Right lobe of liver (tissue), 6 donors: ENCODE measurements at regions not wholly inside any gene's neighbourhood (a gene's known extent, or its start where the extent isn't known, plus 50 kb on each side); places are given as distances from the start of the nearest gene placed in this dataset.
"Not testable (repeated sequence)": the region's sequence is repeated elsewhere in the genome, so short reads cannot be mapped to it uniquely, and the experiment has no call there.

Experiments used
- ATAC-seq, 4 donors: fragments of 200-7000 bp; cut with Tn5 transposase; one replicate each; pipeline ENCODE4 v1.9.1; 2020; ENCODE audit warnings: mild to moderate bottlenecking in 4 of 4, moderate library complexity in 4 of 4
- DNase-seq, 3 donors: peaks; one replicate each; pipeline ENCODE4 v3.0.0-alpha.2; 2020
- H3K27ac ChIP-seq, 3 donors: fragments of 200-600 bp; one replicate each; pipeline ENCODE4 v1.8.0; 2022
- H3K27me3 ChIP-seq, 2 donors: fragments of 200-600 bp; one replicate each; pipeline ENCODE4 v1.8.0; 2022
- H3K36me3 ChIP-seq, 4 donors: fragments of 200-600 bp; sonication (generic) in 1 of 4; one replicate each; pipeline versions ENCODE4 v1.5.1 to v1.8.0; 2017 to 2022; ENCODE audit warnings: control low read depth in 1 of 4
- H3K4me1 ChIP-seq, 4 donors: fragments of 200-600 bp; sonication (generic) in 1 of 4; one replicate each; pipeline versions ENCODE4 v1.5.1 to v1.8.0; 2017 to 2022; ENCODE audit warnings: control low read depth in 1 of 4
- H3K4me3 ChIP-seq, 3 donors: fragments of 200-600 bp; one replicate each; pipeline ENCODE4 v1.8.0; 2022
- H3K9me3 ChIP-seq, 4 donors: fragments of 200-600 bp; sonication (generic) in 1 of 4; one replicate each; pipeline versions ENCODE4 v1.5.1 to v1.8.0; 2017 to 2022; ENCODE audit warnings: control low read depth in 1 of 4
- CTCF ChIP-seq, 4 donors: fragments of 200-600 bp in 3 of 4; fragments of 450-650 bp in 1 of 4; IDR thresholded peaks; one replicate each; pipeline versions ENCODE4 v1.5.1 to v1.8.0; 2016 to 2022; ENCODE audit warnings: antibody characterized with exemption in 4 of 4, mild to moderate bottlenecking in 2 of 4
- POLR2A ChIP-seq: fragments of 450-650 bp; IDR thresholded peaks from one replicate; pipeline ENCODE4 v1.6.1; 2017; ENCODE audit warnings: antibody characterized with exemption, mild to moderate bottlenecking
- WGBS: methylation state at CpG from one replicate; pipeline ENCODE4 v1.1.6; 2018; ENCODE audit warnings: low coverage, low lambda C conversion rate; ENCODE audit not compliant: insufficient coverage; ENCODE audit errors: missing lambda C conversion rate; 5-methylcytosine and 5-hydroxymethylcytosine counted together
- intact Hi-C, 2 donors: fragments of 100-400 bp; cut with DNase I; formaldehyde crosslinking; loops; one replicate each; pipeline versions ENCODE4 v1.11.2 to v1.14.1; 2022
- donor health status: DM: no; HTN: yes; CAD: no.
- donor health status: DM: no; HTN: no; CAD: no.
- donor health status: DM: no; HTN: no; CAD: no.
- donor health status: DM: no; HTN: yes; CAD: no.
- donor health status: DM: no; HTN: yes; CAD: no.

- Histone ChIP-seq H3K4me1 (no peaks in the 10 kb centered on the region), H3K27me3 (no peaks in the 10 kb centered on the region), H3K36me3 (no peaks in the 10 kb centered on the region), H3K27ac (no peak overlapping the region), H3K4me3 (no peak overlapping the region), H3K9me3 (no peaks in the 10 kb centered on the region)
- no peak for ATAC-seq
- DNase-seq = no peak
- 71% methylated on average over 9 of the region's 10 CpGs for WGBS
- TF ChIP-seq CTCF (IDR thresholded peaks at IDR 0.05) (no peak), POLR2A (no peak)
- intact Hi-C loops = loop anchor here (5.0 kb wide), 2 partner anchors 184 to 189 kb away; no protein-coding TSS in a partner anchor
Observed at GRCh38 chr17:45643591-45643990, 140.5 kb upstream of the CRHR1 start.

- intact Hi-C loops = loop anchor here (5.0 kb wide), 2 partner anchors 183 to 188 kb away; no protein-coding TSS in a partner anchor
- H3K4me3 ChIP-seq, ATAC-seq, H3K9me3 ChIP-seq, DNase-seq, H3K27ac ChIP-seq, H3K36me3 ChIP-seq, H3K27me3 ChIP-seq, H3K4me1 ChIP-seq: not testable (repeated sequence)
- WGBS = 73% methylated on average over 1 of the region's 1 CpG
Observed at GRCh38 chr17:45644637-45645036, 139.5 kb upstream of the CRHR1 start.

GRCh38 chr17:45645330-45645729 is 138.8 kb upstream of the CRHR1 start:
- Histone ChIP-seq H3K9me3 (no peaks in the 10 kb centered on the region), H3K4me1 (no peaks in the 10 kb centered on the region), H3K36me3 (no peaks in the 10 kb centered on the region), H3K4me3 (no peak overlapping the region), H3K27ac (no peak overlapping the region), H3K27me3 (no peaks in the 10 kb centered on the region)
- WGBS = 58% methylated on average over 3 of the region's 3 CpGs
- intact Hi-C loops = no loop called here
- no peak for TF ChIP-seq POLR2A
- TF ChIP-seq CTCF (IDR thresholded peaks at IDR 0.05) = no peak
- no peak for ATAC-seq
- DNase-seq = no peak

- no peak for TF ChIP-seq POLR2A
- TF ChIP-seq CTCF (IDR thresholded peaks at IDR 0.05) = no peak
- H3K27me3 ChIP-seq = no peaks in the 10 kb centered on the region
- no peaks in the 10 kb centered on the region for H3K36me3 ChIP-seq
- ATAC-seq (no peak), DNase-seq (no peak)
- H3K9me3 ChIP-seq = no peaks in the 10 kb centered on the region
- WGBS = 20% methylated on average over 11 of the region's 12 CpGs
- intact Hi-C loops = no loop called here
- H3K4me1 ChIP-seq = no peaks in the 10 kb centered on the region
- H3K4me3 ChIP-seq = no peak overlapping the region
- no peak overlapping the region for H3K27ac ChIP-seq
Observed at GRCh38 chr17:45646288-45646988, 137.7 kb upstream of the CRHR1 start.

- H3K27ac ChIP-seq = no peak overlapping the region
- no peaks in the 10 kb centered on the region for H3K4me1 ChIP-seq
- ATAC-seq (no peak), DNase-seq (no peak)
- intact Hi-C loops = no loop called here
- H3K36me3 ChIP-seq = no peaks in the 10 kb centered on the region
- no peaks in the 10 kb centered on the region for H3K27me3 ChIP-seq
- H3K9me3 ChIP-seq = no peaks in the 10 kb centered on the region
- no peak overlapping the region for H3K4me3 ChIP-seq
- 55% methylated on average over 5 of the region's 6 CpGs for WGBS
- TF ChIP-seq CTCF (IDR thresholded peaks at IDR 0.05) (no peak), POLR2A (no peak)
Observed at GRCh38 chr17:45648642-45649041, 135.5 kb upstream of the CRHR1 start.
